IPS-20b (cell line): ENCODE measurements at regions not wholly inside any gene's neighbourhood (a gene's known extent, or its start where the extent isn't known, plus 50 kb on each side); places are given as distances from the start of the nearest gene placed in this dataset.

Experiments used
- H3K27ac ChIP-seq: one replicate; pipeline ENCODE4 v1.5.1; 2013; ENCODE audit warnings: low read length
- H3K27me3 ChIP-seq: 2 replicates; pipeline ENCODE4 v1.6.1; 2013; ENCODE audit warnings: mild to moderate bottlenecking, low read length, inconsistent platforms; ENCODE audit not compliant: insufficient read depth
- H3K36me3 ChIP-seq: 2 replicates; pipeline ENCODE4 v1.6.1; 2013; ENCODE audit warnings: low read depth, mild to moderate bottlenecking, inconsistent platforms, low read length, moderate library complexity; ENCODE audit not compliant: insufficient read depth
- H3K4me1 ChIP-seq: 2 replicates; pipeline ENCODE4 v1.6.1; 2013; ENCODE audit warnings: mild to moderate bottlenecking, control low read depth, inconsistent platforms, low read length, moderate library complexity; ENCODE audit not compliant: insufficient read depth
- H3K4me3 ChIP-seq: 2 replicates; pipeline ENCODE4 v1.5.1; 2013; ENCODE audit warnings: mild to moderate bottlenecking, low read length, inconsistent platforms
- H3K9ac ChIP-seq: 2 replicates; pipeline ENCODE4 v1.6.1; 2013; ENCODE audit warnings: low read depth, mild to moderate bottlenecking, inconsistent platforms, low read length, moderate library complexity
- H3K9me3 ChIP-seq: 2 replicates; pipeline ENCODE4 v1.6.1; 2013; ENCODE audit warnings: mild to moderate bottlenecking, low read depth, low read length, inconsistent platforms; ENCODE audit not compliant: insufficient read depth

DNA sequence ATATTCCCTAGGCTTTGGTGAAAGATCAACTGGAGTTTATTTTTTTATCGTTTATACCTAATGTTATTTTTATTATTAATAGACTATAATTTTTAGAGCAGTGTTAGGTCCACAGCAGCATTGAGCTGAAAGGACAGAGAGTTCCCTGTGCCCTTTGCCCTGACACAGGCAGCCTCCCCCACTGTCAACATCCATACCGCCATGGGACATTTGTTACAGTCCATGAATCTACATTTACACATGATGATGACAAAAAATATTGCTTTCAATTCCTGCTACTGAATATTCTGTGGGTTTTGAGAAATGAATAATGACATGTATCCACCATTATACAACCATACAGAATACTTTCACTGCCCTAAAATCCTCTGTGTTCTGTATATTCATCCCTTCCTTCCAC, 1297.5 kb upstream of the SORCS1 start:
- Histone ChIP-seq H3K36me3 (no peaks in the 10 kb centered on the region), H3K4me3 (no peak overlapping the region), H3K27me3 (peaks cover 22% of the 10 kb centered on the region), H3K9me3 (no peaks in the 10 kb centered on the region), H3K9ac (no peak overlapping the region), H3K4me1 (no peaks in the 10 kb centered on the region), H3K27ac (no peak overlapping the region)

GRCh38 chr10:108454793-108455192, 1290.3 kb upstream of the SORCS1 start:
- H3K27me3 ChIP-seq: no peaks in the 10 kb centered on the region
- no peaks in the 10 kb centered on the region for H3K4me1 ChIP-seq
- no peaks in the 10 kb centered on the region for H3K36me3 ChIP-seq
- no peak overlapping the region for H3K9ac ChIP-seq
- no peaks in the 10 kb centered on the region for H3K9me3 ChIP-seq
- no peak overlapping the region for H3K27ac ChIP-seq
- no peak overlapping the region for H3K4me3 ChIP-seq

GRCh38 chr10:108454224-108454623, 1289.7 kb upstream of the SORCS1 start:
- no peaks in the 10 kb centered on the region for H3K9me3 ChIP-seq
- no peak overlapping the region for H3K27ac ChIP-seq
- H3K4me1 ChIP-seq: no peaks in the 10 kb centered on the region
- H3K9ac ChIP-seq: no peak overlapping the region
- H3K4me3 ChIP-seq: no peak overlapping the region
- H3K27me3 ChIP-seq: no peaks in the 10 kb centered on the region
- H3K36me3 ChIP-seq: no peaks in the 10 kb centered on the region

- Histone ChIP-seq H3K27me3 (no peaks in the 10 kb centered on the region), H3K36me3 (no peaks in the 10 kb centered on the region), H3K27ac (no peak overlapping the region), H3K4me3 (no peak overlapping the region), H3K9ac (no peak overlapping the region), H3K9me3 (no peaks in the 10 kb centered on the region), H3K4me1 (no peaks in the 10 kb centered on the region)
These were observed 1288.7 kb upstream of the SORCS1 start for GRCh38 chr10:108453166-108453565.

DNA sequence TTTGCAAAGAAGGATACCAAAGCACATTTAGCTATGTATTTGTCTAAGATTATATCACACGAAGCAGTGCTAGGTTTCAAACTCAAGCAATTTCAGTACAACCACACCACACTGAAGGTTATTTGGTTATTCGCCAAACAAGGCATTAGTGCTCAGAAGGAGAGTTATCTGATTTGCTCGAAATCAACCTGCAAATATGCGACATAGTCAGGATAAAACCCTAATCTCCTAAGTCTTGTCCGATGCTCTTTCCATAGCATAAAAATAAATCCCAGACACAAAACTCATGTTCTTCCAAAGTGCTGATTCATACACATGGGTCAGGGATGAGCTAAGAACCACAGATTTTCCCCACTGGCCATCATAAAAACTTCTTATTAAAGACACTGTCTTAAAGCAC, 1288.0 kb upstream of the SORCS1 start:
- Histone ChIP-seq H3K9me3 (no peaks in the 10 kb centered on the region), H3K27me3 (no peaks in the 10 kb centered on the region), H3K36me3 (no peaks in the 10 kb centered on the region), H3K4me3 (no peak overlapping the region), H3K9ac (no peak overlapping the region), H3K27ac (no peak overlapping the region), H3K4me1 (no peaks in the 10 kb centered on the region)

- Histone ChIP-seq H3K4me3 (no peak overlapping the region), H3K36me3 (no peaks in the 10 kb centered on the region), H3K27me3 (no peaks in the 10 kb centered on the region), H3K9ac (no peak overlapping the region), H3K27ac (no peak overlapping the region), H3K9me3 (no peaks in the 10 kb centered on the region), H3K4me1 (no peaks in the 10 kb centered on the region)
These were observed 1285.8 kb upstream of the SORCS1 start for GRCh38 chr10:108450280-108450679.

- H3K27me3 ChIP-seq: no peaks in the 10 kb centered on the region
- no peak overlapping the region for H3K27ac ChIP-seq
- H3K36me3 ChIP-seq: no peaks in the 10 kb centered on the region
- H3K4me3 ChIP-seq: no peak overlapping the region
- no peaks in the 10 kb centered on the region for H3K4me1 ChIP-seq
- H3K9me3 ChIP-seq: no peaks in the 10 kb centered on the region
- no peak overlapping the region for H3K9ac ChIP-seq
These were observed 1281.2 kb upstream of the SORCS1 start for GRCh38 chr10:108445746-108446145.

DNA sequence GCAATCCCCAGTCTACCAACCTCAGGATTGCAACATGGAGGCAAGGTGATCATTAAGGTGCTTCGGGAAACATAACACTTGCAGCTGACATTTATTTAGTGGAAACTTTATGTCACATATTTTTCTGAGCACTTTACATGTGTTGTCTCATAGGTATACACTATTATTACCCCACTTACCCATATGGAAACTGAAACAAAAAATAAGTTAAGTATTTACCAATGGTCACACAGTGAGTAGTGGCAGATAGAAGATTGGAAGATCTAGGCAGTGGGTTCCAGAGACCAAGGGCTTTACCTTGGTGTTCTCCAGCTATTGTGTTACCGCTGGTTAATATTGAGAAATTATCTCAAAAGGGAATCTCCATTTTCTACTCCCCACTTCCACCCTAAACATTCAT, 1279.1 kb upstream of the SORCS1 start:
- Histone ChIP-seq H3K4me3 (no peak overlapping the region), H3K9me3 (no peaks in the 10 kb centered on the region), H3K36me3 (no peaks in the 10 kb centered on the region), H3K4me1 (no peaks in the 10 kb centered on the region), H3K9ac (no peak overlapping the region), H3K27ac (no peak overlapping the region), H3K27me3 (no peaks in the 10 kb centered on the region)

DNA sequence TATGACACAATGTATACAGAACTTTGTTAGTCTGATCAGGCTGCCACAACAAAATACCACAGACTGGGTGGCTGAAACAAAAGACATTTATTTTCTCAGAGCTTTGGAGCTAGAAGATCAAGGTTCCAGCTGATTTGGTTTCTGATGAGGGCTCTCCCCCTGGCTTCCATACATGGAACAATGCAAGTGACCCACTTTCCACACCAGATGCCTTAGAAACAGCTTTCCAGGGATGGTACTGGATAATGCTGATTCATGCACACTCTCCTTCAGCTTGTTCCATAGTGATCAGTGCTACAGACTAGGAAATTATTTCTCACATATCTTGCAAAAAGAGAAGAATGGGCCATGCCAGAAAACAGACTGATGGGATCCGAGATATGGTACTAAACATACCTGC, 1274.9 kb upstream of the SORCS1 start:
- Histone ChIP-seq H3K9me3 (no peaks in the 10 kb centered on the region), H3K9ac (no peak overlapping the region), H3K4me1 (no peaks in the 10 kb centered on the region), H3K27ac (no peak overlapping the region), H3K27me3 (no peaks in the 10 kb centered on the region), H3K4me3 (no peak overlapping the region), H3K36me3 (no peaks in the 10 kb centered on the region)

- no peak overlapping the region for H3K27ac ChIP-seq
- H3K4me3 ChIP-seq: no peak overlapping the region
- no peaks in the 10 kb centered on the region for H3K36me3 ChIP-seq
- no peaks in the 10 kb centered on the region for H3K4me1 ChIP-seq
- no peak overlapping the region; the same call in 1 of the 2 replicates for H3K9ac ChIP-seq
- H3K9me3 ChIP-seq: no peaks in the 10 kb centered on the region
- H3K27me3 ChIP-seq: no peaks in the 10 kb centered on the region
These were observed 1271.6 kb upstream of the SORCS1 start for GRCh38 chr10:108436096-108436495.

- Histone ChIP-seq H3K27me3 (no peaks in the 10 kb centered on the region), H3K9me3 (no peaks in the 10 kb centered on the region), H3K9ac (no peak overlapping the region), H3K4me1 (no peaks in the 10 kb centered on the region), H3K36me3 (no peaks in the 10 kb centered on the region), H3K27ac (no peak overlapping the region), H3K4me3 (no peak overlapping the region)
These were observed 1270.2 kb upstream of the SORCS1 start for GRCh38 chr10:108434559-108435252.

GRCh38 chr10:108427146-108427545, 1262.6 kb upstream of the SORCS1 start:
- Histone ChIP-seq H3K9ac (no peak overlapping the region), H3K36me3 (no peaks in the 10 kb centered on the region), H3K9me3 (no peaks in the 10 kb centered on the region), H3K4me3 (no peak overlapping the region), H3K27me3 (no peaks in the 10 kb centered on the region), H3K27ac (no peak overlapping the region), H3K4me1 (no peaks in the 10 kb centered on the region)
